A673 (cell line): ENCODE measurements at regions not wholly inside any gene's neighbourhood (a gene's known extent, or its start where the extent isn't known, plus 50 kb on each side); places are given as distances from the start of the nearest gene placed in this dataset.

Experiments
- BruUV-seq: library from RNA; stranded (reverse); fragments of 400-500 nt; replicated peaks from 2 replicates; lab custom pipeline; 2021; lab: Mats Ljungman, UMichigan
- CTCF ChIA-PET: fragments of 300-600 bp; sonication (Branson Sonifier 250); formaldehyde crosslinking; loops from one replicate; lab custom pipeline; 2022; ENCODE audit warnings: antibody characterized with exemption; lab: Charles Lee
- POLR2A ChIA-PET: fragments of 300-600 bp; sonication (Branson Sonifier 250); formaldehyde crosslinking; loops from one replicate; lab custom pipeline; 2022; ENCODE audit warnings: antibody characterized with exemption; ENCODE audit not compliant: low non-redundant PET; lab: Charles Lee
- DNase-seq: peaks from one replicate; pipeline ENCODE4 v3.0.0-alpha.2; 2015; ENCODE audit warnings: low spot score
- H3K27ac ChIP-seq: fragments of 200-600 bp; sonication (generic); 2 replicates; pipeline ENCODE4 v1.5.1; 2016; ENCODE audit warnings: mixed run types, low read depth, mild to moderate bottlenecking, mixed read lengths, antibody characterized with exemption, low read length; ENCODE audit not compliant: poor library complexity, severe bottlenecking
- H3K27me3 ChIP-seq: fragments of 200-600 bp; sonication (generic); replicated peaks from 2 replicates; pipeline ENCODE4 v1.6.1; 2017; ENCODE audit warnings: mixed run types, low read depth, mild to moderate bottlenecking, mixed read lengths, antibody characterized with exemption, low read length; ENCODE audit not compliant: insufficient read depth, poor library complexity
- H3K36me3 ChIP-seq: fragments of 200-600 bp; sonication (generic); 2 replicates; pipeline ENCODE4 v1.6.1; 2016; ENCODE audit warnings: mixed run types, mild to moderate bottlenecking, mixed read lengths, antibody characterized with exemption, low read length; ENCODE audit not compliant: insufficient read depth, poor library complexity, severe bottlenecking
- H3K4me1 ChIP-seq: fragments of 200-600 bp; sonication (generic); 2 replicates; pipeline ENCODE4 v1.6.1; 2017; ENCODE audit warnings: mixed run types, mild to moderate bottlenecking, mixed read lengths, antibody characterized with exemption, low read length; ENCODE audit not compliant: insufficient read depth, poor library complexity, severe bottlenecking
- H3K4me3 ChIP-seq: fragments of 200-600 bp; sonication (generic); 2 replicates; pipeline ENCODE4 v1.5.1; 2016; ENCODE audit warnings: low read depth, mixed run types, mild to moderate bottlenecking, mixed read lengths, low read length; ENCODE audit not compliant: poor library complexity, severe bottlenecking
- H3K9me3 ChIP-seq: fragments of 200-600 bp; sonication (generic); 2 replicates; pipeline ENCODE4 v1.6.1; 2016; ENCODE audit warnings: mixed run types, low read depth, mild to moderate bottlenecking, mixed read lengths, antibody characterized with exemption, low read length; ENCODE audit not compliant: poor library complexity, severe bottlenecking
- EZH2 ChIP-seq: fragments of 200-600 bp; sonication (generic); IDR thresholded peaks from 2 replicates; pipeline ENCODE4 v1.6.1; 2017; ENCODE audit warnings: borderline replicate concordance, low read depth, mild to moderate bottlenecking, mixed read lengths, antibody characterized with exemption, low read length; ENCODE audit not compliant: poor library complexity, severe bottlenecking
- intact Hi-C: fragments of 100-400 bp; cut with micrococcal nuclease; formaldehyde crosslinking; loops from one replicate; pipeline ENCODE4 v1.10.0; 2022; ENCODE audit not compliant: unreplicated experiment
- TF ChIP-seq, protein P1 (sequence below): fragments of 300-800, 200-600 bp; sonication (generic); conservative IDR thresholded peaks from 2 replicates; pipeline ENCODE4 v1.5.1; 2017; ENCODE audit warnings: low read depth, mild to moderate bottlenecking, antibody characterized with exemption, low read length, moderate library complexity, mixed read lengths

DNA sequence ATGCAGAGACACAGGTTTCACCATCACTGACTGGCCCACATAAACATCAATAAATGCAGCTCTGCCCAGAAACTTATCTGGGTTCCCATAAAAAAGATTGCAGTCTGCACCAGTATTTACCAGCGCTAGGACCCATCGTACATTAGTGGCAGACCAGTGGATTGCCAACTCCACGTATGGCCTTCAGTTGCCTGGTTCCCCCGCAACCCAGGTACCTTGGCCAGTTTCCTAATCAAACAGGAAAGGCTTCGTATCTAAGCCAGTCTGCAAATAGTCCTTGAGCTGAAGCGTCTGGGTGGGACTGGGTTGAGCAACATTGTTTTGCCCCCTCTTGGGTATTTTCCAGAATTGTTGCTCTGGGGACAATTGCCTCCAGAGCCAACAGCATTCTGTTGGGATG lies 1639.3 kb downstream of the MRPL39 start:
- Histone ChIP-seq H3K36me3 (no peaks in the 10 kb centered on the region), H3K27me3 (no peaks in the 10 kb centered on the region), H3K4me1 (no peaks in the 10 kb centered on the region), H3K9me3 (no peaks in the 10 kb centered on the region), H3K4me3 (no peak overlapping the region), H3K27ac (no peak overlapping the region)
- ChIA-PET POLR2A (no interaction called here), CTCF (no interaction called here)
- no peak for DNase-seq
- intact Hi-C loops: loop anchor here (10.0 kb wide), 1 partner anchor 1173 kb away; no protein-coding TSS in a partner anchor
- no TSS peak for BruUV-seq
- TF ChIP-seq, protein P1, sequence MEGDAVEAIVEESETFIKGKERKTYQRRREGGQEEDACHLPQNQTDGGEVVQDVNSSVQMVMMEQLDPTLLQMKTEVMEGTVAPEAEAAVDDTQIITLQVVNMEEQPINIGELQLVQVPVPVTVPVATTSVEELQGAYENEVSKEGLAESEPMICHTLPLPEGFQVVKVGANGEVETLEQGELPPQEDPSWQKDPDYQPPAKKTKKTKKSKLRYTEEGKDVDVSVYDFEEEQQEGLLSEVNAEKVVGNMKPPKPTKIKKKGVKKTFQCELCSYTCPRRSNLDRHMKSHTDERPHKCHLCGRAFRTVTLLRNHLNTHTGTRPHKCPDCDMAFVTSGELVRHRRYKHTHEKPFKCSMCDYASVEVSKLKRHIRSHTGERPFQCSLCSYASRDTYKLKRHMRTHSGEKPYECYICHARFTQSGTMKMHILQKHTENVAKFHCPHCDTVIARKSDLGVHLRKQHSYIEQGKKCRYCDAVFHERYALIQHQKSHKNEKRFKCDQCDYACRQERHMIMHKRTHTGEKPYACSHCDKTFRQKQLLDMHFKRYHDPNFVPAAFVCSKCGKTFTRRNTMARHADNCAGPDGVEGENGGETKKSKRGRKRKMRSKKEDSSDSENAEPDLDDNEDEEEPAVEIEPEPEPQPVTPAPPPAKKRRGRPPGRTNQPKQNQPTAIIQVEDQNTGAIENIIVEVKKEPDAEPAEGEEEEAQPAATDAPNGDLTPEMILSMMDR: no peak
- no peak for TF ChIP-seq EZH2

DNA sequence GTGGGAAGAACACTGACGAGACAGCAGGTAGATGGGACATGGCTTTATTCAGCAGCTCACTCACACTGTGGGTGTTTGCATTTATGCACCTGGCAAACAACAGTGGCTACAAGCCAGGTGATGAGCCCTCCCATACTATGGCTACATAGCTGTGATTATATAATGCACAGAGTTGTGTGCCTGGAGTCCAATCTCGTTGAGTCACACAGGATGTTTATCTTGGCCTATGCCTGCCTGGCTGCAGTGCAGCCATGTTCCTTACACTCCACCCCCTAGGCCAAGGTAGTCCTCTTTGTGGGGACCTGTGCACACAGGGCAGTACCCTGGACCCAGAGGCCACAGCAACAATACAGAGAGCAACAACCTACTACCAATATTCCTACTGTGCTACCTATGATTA lies 1643.8 kb downstream of the MRPL39 start:
- no peaks in the 10 kb centered on the region for H3K27me3 ChIP-seq
- no peaks in the 10 kb centered on the region for H3K4me1 ChIP-seq
- BruUV-seq: no TSS peak
- no peak overlapping the region for H3K4me3 ChIP-seq
- H3K9me3 ChIP-seq: no peaks in the 10 kb centered on the region
- intact Hi-C loops: loop anchor here (10.0 kb wide), 1 partner anchor 1169 kb away; no protein-coding TSS in a partner anchor
- TF ChIP-seq EZH2: no peak
- TF ChIP-seq, protein P1: no peak
- H3K36me3 ChIP-seq: no peaks in the 10 kb centered on the region
- H3K27ac ChIP-seq: no peak overlapping the region
- ChIA-PET POLR2A (no interaction called here), CTCF (no interaction called here)
- DNase-seq: no peak

DNA sequence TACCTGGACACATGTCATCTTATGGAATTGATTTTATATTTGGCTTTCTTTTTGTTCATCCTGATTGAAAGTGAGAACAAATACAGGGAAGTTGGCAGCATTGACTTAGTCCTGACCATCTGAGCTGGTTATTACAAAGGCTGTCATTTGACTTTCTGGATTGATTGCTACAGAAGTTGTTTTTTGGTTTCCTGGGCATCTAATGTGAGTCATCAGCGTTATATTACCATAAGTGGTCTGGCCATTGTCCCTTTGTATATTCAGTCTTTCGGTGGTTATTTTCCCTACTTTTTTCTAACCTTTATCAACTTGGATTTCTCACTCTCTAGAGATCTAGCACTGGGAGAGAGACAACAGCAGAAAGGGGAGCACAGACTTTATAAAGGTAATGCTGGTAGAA lies 1646.5 kb downstream of the MRPL39 start:
- ChIA-PET POLR2A (no interaction called here), CTCF (no interaction called here)
- Histone ChIP-seq H3K4me1 (no peaks in the 10 kb centered on the region), H3K9me3 (no peaks in the 10 kb centered on the region), H3K4me3 (no peak overlapping the region), H3K36me3 (no peaks in the 10 kb centered on the region), H3K27me3 (no peaks in the 10 kb centered on the region), H3K27ac (no peak overlapping the region)
- intact Hi-C loops: loop anchor here (10.0 kb wide), 1 partner anchor 1166 kb away; no protein-coding TSS in a partner anchor
- TF ChIP-seq EZH2: no peak
- TF ChIP-seq, protein P1: no peak
- no TSS peak for BruUV-seq
- no peak for DNase-seq
